ENCODE measurements at regions not wholly inside any gene's neighbourhood (a gene's known extent, or its start where the extent isn't known, plus 50 kb on each side); places are given as distances from the start of the nearest gene placed in this dataset.

DNA sequence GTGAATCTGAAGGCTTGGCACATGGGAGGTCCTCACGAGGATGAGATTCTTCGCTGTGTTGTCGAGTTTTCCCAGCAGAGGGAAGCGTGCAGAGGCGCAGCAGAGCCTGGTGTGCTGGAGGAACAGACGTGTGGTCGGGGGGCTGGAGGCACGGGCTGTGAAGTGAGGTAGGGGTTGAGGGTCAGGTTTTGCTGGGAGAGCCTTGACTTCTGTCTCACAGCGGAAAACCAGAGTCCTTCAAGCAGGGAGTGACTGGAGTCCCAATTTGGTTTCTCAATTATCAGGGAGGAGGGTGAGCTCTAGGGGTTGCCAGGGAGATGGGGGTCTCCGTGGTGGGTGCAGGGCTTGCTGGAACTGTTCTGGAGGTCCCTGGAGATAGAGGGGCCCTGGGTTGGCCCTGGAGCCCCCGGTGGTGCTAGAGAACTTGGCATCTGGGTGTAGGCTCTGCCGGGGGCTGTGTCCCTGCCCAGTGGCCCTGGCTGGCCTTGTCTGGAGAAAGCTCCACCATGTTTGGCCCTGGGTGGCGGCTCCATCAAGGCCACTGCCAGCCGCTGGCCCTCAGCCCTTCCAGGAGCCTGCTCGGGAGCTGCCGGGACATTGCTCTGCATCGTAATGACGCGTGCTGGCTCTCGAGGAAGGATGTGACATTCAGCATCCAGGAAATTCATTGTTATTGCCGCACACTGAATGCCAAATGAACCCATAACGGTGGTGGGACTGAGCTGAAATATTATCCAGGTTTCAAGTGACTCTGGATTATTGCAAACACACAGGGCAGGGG lies 215.7 kb downstream of the KIF26A start:
- TF ChIP-seq CTCF (conservative IDR thresholded peaks at IDR 0.05; ENCODE audit: low read depth, low read length) (no peak), EZH2 (IDR thresholded peaks at IDR 0.05; ENCODE audit: borderline replicate concordance, low read depth, low read length, poor library complexity, severe bottlenecking) (no peak)
